B cell (primary cell): ENCODE measurements at regions not wholly inside any gene's neighbourhood (a gene's known extent, or its start where the extent isn't known, plus 50 kb on each side); places are given as distances from the start of the nearest gene placed in this dataset.

Source experiments
- ATAC-seq: fragments of 200-7000 bp; cut with Tn5 transposase; one replicate; pipeline ENCODE4 v1.10.0; 2021; ENCODE audit warnings: low read depth, mild to moderate bottlenecking, moderate number of reproducible peaks, moderate library complexity
- CTCF ChIA-PET: fragments of 350-600 bp; sonication (Branson Sonifier 250); formaldehyde crosslinking; loops from one replicate; lab custom pipeline; 2021; ENCODE audit warnings: antibody characterized with exemption, inconsistent platforms; lab: Charles Lee
- POLR2A ChIA-PET: fragments of 350-600 bp; sonication (Branson Sonifier 250); formaldehyde crosslinking; loops from one replicate; lab custom pipeline; 2021; ENCODE audit warnings: antibody characterized with exemption; lab: Charles Lee
- DNase-seq: peaks from one replicate; pipeline ENCODE4 v3.0.0; 2013
- H2AFZ ChIP-seq: 2 replicates; pipeline ENCODE4 v1.6.1; 2012; ENCODE audit warnings: mild to moderate bottlenecking, low read depth, low read length; ENCODE audit not compliant: insufficient read depth, poor library complexity, severe bottlenecking
- H3K27ac ChIP-seq, 2 donors: 1 replicate in 1 of 2; 2 replicates in 1 of 2; pipeline ENCODE4 v1.5.1; 2012 to 2013; ENCODE audit warnings: low read length in 2 of 2, mild to moderate bottlenecking in 2 of 2, moderate library complexity in 1 of 2
- H3K27me3 ChIP-seq, 4 experiments: fragments of 200-600 bp in 1 of 4; sonication (generic) in 1 of 4; replicated peaks in 1 of 4; 1 replicate in 2 of 4; 2 replicates in 2 of 4; pipeline versions ENCODE4 v1.6.1 to v1.7.0; 2013 to 2016; ENCODE audit warnings: low read length in 3 of 4, mild to moderate bottlenecking in 2 of 4, mixed read lengths in 1 of 4, moderate library complexity in 1 of 4; ENCODE audit not compliant: insufficient read depth in 4 of 4, control insufficient read depth in 3 of 4; ENCODE audit errors: control extremely low read depth in 1 of 4
- H3K36me3 ChIP-seq, 2 experiments: replicated peaks in 1 of 2; 1 replicate in 1 of 2; 2 replicates in 1 of 2; pipeline versions ENCODE4 v1.6.1 to v1.7.1; 2013; ENCODE audit warnings: low read length in 1 of 2; ENCODE audit not compliant: insufficient read depth in 2 of 2, control insufficient read depth in 1 of 2; ENCODE audit errors: control extremely low read depth in 1 of 2, extremely low read depth in 1 of 2
- H3K4me1 ChIP-seq, 2 donors: fragments of 200-600 bp in 1 of 2; sonication (generic) in 1 of 2; 1 replicate in 1 of 2; 2 replicates in 1 of 2; pipeline versions ENCODE4 v1.5.1 to v1.6.1; 2013 to 2017; ENCODE audit warnings: low read length in 2 of 2; ENCODE audit not compliant: control insufficient read depth in 2 of 2, insufficient read depth in 2 of 2
- H3K4me2 ChIP-seq: replicated peaks from 2 replicates; pipeline ENCODE3; 2012; ENCODE audit warnings: mild to moderate bottlenecking, low read depth, low read length; ENCODE audit not compliant: poor library complexity, severe bottlenecking
- H3K4me3 ChIP-seq, 5 experiments: fragments of 200-600 bp in 1 of 5; sonication (generic) in 1 of 5; 1 replicate in 3 of 5; 2 replicates in 2 of 5; pipeline versions ENCODE4 v1.5.1 to v1.7.0; 2011 to 2016; ENCODE audit warnings: low read length in 4 of 5, mild to moderate bottlenecking in 4 of 5, low read depth in 2 of 5, control low read depth in 1 of 5, moderate library complexity in 1 of 5; ENCODE audit not compliant: insufficient read depth in 1 of 5; ENCODE audit errors: control extremely low read depth in 1 of 5, extremely low read depth in 1 of 5
- H3K79me2 ChIP-seq: fragments of 200-600 bp; sonication (generic); one replicate; pipeline ENCODE4 v1.6.0; 2016; ENCODE audit warnings: low read length; ENCODE audit not compliant: control insufficient read depth, insufficient read depth
- H3K9ac ChIP-seq: fragments of 200-600 bp; sonication (generic); 2 replicates; pipeline ENCODE4 v1.6.1; 2017; ENCODE audit warnings: mild to moderate bottlenecking, low read length, moderate library complexity
- H3K9me3 ChIP-seq, 3 donors: one replicate each; pipeline versions ENCODE4 v1.6.1 to v1.7.1; 2013; ENCODE audit warnings: low read length in 2 of 3; ENCODE audit not compliant: control insufficient read depth in 2 of 3, insufficient read depth in 1 of 3; ENCODE audit errors: control extremely low read depth in 1 of 3
- H4K20me1 ChIP-seq: 2 replicates; pipeline ENCODE4 v1.6.0; 2012; ENCODE audit warnings: mild to moderate bottlenecking, low read length; ENCODE audit not compliant: insufficient read depth, control insufficient read depth, poor library complexity, severe bottlenecking
- H3K27ac Mint-ChIP-seq: one replicate; pipeline ENCODE4 v1.8.0; 2021; ENCODE audit warnings: mixed read lengths
- H3K27me3 Mint-ChIP-seq: one replicate; pipeline ENCODE4 v1.8.0; 2021; ENCODE audit warnings: mixed read lengths
- H3K4me1 Mint-ChIP-seq: one replicate; pipeline ENCODE4 v1.8.0; 2021; ENCODE audit warnings: mixed read lengths
- H3K4me3 Mint-ChIP-seq: one replicate; pipeline ENCODE4 v1.8.0; 2021; ENCODE audit warnings: mixed read lengths
- H3K9me3 Mint-ChIP-seq: one replicate; pipeline ENCODE4 v1.8.0; 2022; ENCODE audit warnings: mixed read lengths; ENCODE audit not compliant: insufficient read depth
- CTCF ChIP-seq: fragments of 200-600 bp; IDR thresholded peaks from one replicate; pipeline ENCODE4 v1.8.0; 2022; ENCODE audit warnings: antibody characterized with exemption, mild to moderate bottlenecking
- WGBS: methylation state at CpG from one replicate; pipeline ENCODE4 v1.1.5; 2013; ENCODE audit warnings: missing lambda C conversion rate; ENCODE audit not compliant: insufficient coverage; 5-methylcytosine and 5-hydroxymethylcytosine counted together
- intact Hi-C: fragments of 100-400 bp; cut with micrococcal nuclease; formaldehyde crosslinking; loops from one replicate; pipeline ENCODE4 v1.10.0; 2022

- no peak overlapping the region for H3K27ac ChIP-seq
Observed at GRCh38 chr18:42649331-42650035, 466.0 kb downstream of the RIT2 start.

GRCh38 chr18:42654556-42654955 is 460.9 kb downstream of the RIT2 start:
- H3K4me3 ChIP-seq = no peak overlapping the region

More at GRCh38 chr18:42649331-42650035, 466.0 kb downstream of the RIT2 start:
- no peak overlapping the region for H3K4me3 Mint-ChIP-seq
- Histone ChIP-seq H3K4me1 (no peaks in the 10 kb centered on the region), H3K9ac (no peak overlapping the region), H3K4me3 (no peak overlapping the region), H3K36me3 (no peaks in the 10 kb centered on the region), H2AFZ (no peak overlapping the region), H3K79me2 (no peaks in the 10 kb centered on the region), H3K4me2 (no peak overlapping the region), H3K9me3 (no peaks in the 10 kb centered on the region), H4K20me1 (no peaks in the 10 kb centered on the region), H3K27me3 (no peaks in the 10 kb centered on the region)
- CTCF ChIA-PET = no interaction called here
- H3K27ac Mint-ChIP-seq = no peak overlapping the region
- no peaks in the 10 kb centered on the region for H3K4me1 Mint-ChIP-seq
- intact Hi-C loops = no loop called here
- WGBS = 100% methylated on average over 4 of the region's 5 CpGs
- DNase-seq = no peak
- TF ChIP-seq CTCF = no peak
- no peaks in the 10 kb centered on the region for H3K9me3 Mint-ChIP-seq
- POLR2A ChIA-PET = no interaction called here
- no peaks in the 10 kb centered on the region for H3K27me3 Mint-ChIP-seq
- no peak for ATAC-seq

More at GRCh38 chr18:42654556-42654955, 460.9 kb downstream of the RIT2 start:
- no peak overlapping the region for H3K4me2 ChIP-seq
- H3K27me3 ChIP-seq = no peaks in the 10 kb centered on the region
- ATAC-seq (no peak), DNase-seq (no peak)
- Mint-ChIP-seq H3K4me1 (no peaks in the 10 kb centered on the region), H3K27ac (no peak overlapping the region), H3K4me3 (no peak overlapping the region), H3K27me3 (no peaks in the 10 kb centered on the region), H3K9me3 (no peaks in the 10 kb centered on the region)
- no peak overlapping the region for H2AFZ ChIP-seq
- WGBS = 0% methylated on average over 1 of the region's 3 CpGs
- CTCF ChIA-PET = no interaction called here
- TF ChIP-seq CTCF = no peak
- H4K20me1 ChIP-seq = no peaks in the 10 kb centered on the region
- H3K27ac ChIP-seq = no peak overlapping the region
- H3K9ac ChIP-seq = no peak overlapping the region
- POLR2A ChIA-PET = no interaction called here
- no peaks in the 10 kb centered on the region for H3K36me3 ChIP-seq
- no peaks in the 10 kb centered on the region for H3K4me1 ChIP-seq
- H3K79me2 ChIP-seq = no peaks in the 10 kb centered on the region
- no peaks in the 10 kb centered on the region for H3K9me3 ChIP-seq
- intact Hi-C loops = no loop called here
